SJCRH30 (cell line): ENCODE measurements at regions not wholly inside any gene's neighbourhood (a gene's known extent, or its start where the extent isn't known, plus 50 kb on each side); places are given as distances from the start of the nearest gene placed in this dataset.
"Not testable (repeated sequence)": the region's sequence is repeated elsewhere in the genome, so short reads cannot be mapped to it uniquely, and the experiment has no call there.

Experiments used
- DNase-seq, 2 experiments: peaks; one replicate each; pipeline ENCODE4 v3.0.0-alpha.2; 2015 to 2020
- H3K27ac ChIP-seq: fragments of 250-450 bp; sonication (Bioruptor Pico); 2 replicates; pipeline ENCODE4 v1.5.1; 2020; ENCODE audit warnings: mild to moderate bottlenecking, moderate library complexity
- H3K27me3 ChIP-seq: fragments of 250-450 bp; sonication (Bioruptor Pico); 2 replicates; pipeline ENCODE4 v1.5.1; 2020; ENCODE audit warnings: mild to moderate bottlenecking, moderate library complexity
- H3K36me3 ChIP-seq: fragments of 250-450 bp; sonication (Bioruptor Pico); 2 replicates; pipeline ENCODE4 v1.5.1; 2020; ENCODE audit warnings: mild to moderate bottlenecking, moderate library complexity
- H3K4me1 ChIP-seq: fragments of 250-450 bp; sonication (Bioruptor Pico); 2 replicates; pipeline ENCODE4 v1.5.1; 2020; ENCODE audit warnings: mild to moderate bottlenecking, moderate library complexity
- H3K4me3 ChIP-seq: fragments of 250-450 bp; sonication (Bioruptor Pico); 2 replicates; pipeline ENCODE4 v1.5.1; 2020; ENCODE audit warnings: mild to moderate bottlenecking, moderate library complexity
- H3K9me3 ChIP-seq: fragments of 250-450 bp; sonication (Bioruptor Pico); replicated peaks from 2 replicates; pipeline ENCODE4 v1.5.1; 2020; ENCODE audit warnings: mild to moderate bottlenecking, moderate library complexity

DNA sequence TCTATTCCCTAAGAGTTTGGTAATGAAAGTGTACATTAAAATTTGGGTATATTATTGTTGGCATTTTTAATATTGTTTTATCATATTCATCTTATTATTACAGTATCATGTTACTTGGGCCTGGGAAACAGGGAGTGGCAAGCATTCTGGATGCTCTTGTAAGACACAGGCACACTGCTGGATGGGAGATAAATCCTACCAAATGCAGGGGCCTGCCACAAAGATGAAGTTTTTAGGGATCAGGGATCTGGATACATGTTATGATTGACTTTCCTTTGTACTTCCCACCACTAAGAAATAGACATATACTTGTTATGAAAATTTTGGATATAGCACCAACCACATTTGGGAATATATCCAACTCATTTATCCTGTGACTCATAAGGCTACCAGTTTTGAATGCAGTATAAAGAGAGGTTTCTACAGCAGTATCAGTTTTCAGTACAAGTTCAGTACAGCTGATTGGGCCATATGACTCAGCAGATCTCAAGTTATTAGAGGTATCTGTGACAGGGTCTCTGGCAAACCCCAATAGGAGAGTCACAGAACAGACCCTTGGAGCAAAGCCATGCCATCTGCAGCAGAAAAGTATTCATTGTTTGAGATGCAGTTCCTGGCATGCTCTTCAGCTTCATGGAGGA lies 360.1 kb downstream of the DMAC1 start:
- Histone ChIP-seq H3K4me3 (no peak overlapping the region), H3K9me3 (no peaks in the 10 kb centered on the region), H3K36me3 (no peaks in the 10 kb centered on the region), H3K4me1 (no peaks in the 10 kb centered on the region), H3K27me3 (no peaks in the 10 kb centered on the region), H3K27ac (no peak overlapping the region)
- DNase-seq, result no peak

DNA sequence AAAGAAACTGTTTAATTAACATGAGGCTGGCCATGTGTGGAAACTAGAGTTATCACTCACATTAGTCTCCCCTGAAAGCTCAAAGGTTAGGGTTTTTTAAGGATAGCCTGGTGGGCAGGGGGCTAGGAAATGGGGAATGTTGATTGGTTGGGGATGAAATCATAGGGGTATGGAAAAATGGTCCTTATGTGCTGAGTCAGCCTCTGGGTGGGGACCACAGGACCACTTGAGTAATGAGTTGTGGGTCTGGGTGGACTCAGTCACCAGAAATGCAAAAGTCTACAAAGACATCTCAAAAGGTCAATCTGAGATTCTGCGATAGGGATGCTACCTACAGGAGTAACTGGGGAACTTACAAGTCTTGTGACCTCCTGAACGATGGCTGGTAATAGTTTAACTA lies 362.8 kb downstream of the DMAC1 start:
- no peak overlapping the region for H3K27ac ChIP-seq
- no peaks in the 10 kb centered on the region for H3K27me3 ChIP-seq
- no peaks in the 10 kb centered on the region for H3K9me3 ChIP-seq
- no peaks in the 10 kb centered on the region for H3K36me3 ChIP-seq
- no peak for DNase-seq
- H3K4me3 ChIP-seq, result no peak overlapping the region
- H3K4me1 ChIP-seq, result no peaks in the 10 kb centered on the region

DNA sequence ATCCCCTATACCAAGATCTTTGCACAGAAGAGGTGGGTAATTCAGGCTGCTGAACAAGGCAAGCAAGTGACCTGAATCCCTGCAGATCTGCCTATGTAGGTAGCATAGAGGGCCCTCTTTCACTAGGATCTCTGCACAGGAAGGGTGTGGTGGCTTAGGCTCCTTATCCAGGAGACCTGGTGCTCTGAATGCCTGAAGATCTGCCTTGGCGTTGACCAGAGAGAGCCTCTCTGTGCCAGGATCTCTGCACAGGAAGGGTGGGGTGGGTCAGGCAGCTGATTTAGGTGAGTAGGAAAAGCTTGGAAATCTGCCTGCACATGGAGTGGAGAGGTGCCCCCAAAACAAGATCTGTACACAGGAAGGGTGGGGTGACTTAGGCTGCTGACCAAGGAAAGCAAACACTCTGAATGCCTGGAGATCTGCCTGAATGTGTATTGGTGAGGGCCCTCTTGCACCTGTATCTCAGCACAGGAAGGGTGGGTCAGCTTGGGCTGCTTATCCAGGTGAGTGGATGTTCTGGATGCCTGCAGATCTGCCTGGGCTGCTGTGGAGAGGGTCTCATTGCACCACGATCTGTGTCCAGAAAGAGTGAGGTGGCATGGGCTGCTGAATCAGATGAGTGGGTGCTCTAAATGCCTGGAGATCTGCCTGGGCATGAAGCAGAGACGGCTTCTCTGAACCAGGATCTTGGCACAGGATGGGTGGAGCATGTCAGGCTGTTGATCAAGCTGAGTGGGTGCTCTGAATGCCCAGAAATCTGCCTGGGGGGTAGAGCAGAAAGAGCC lies 365.9 kb downstream of the DMAC1 start:
- Histone ChIP-seq H3K27me3 (no peaks in the 10 kb centered on the region), H3K4me1 (no peaks in the 10 kb centered on the region), H3K36me3 (no peaks in the 10 kb centered on the region), H3K4me3 (no peak overlapping the region), H3K9me3 (no peaks in the 10 kb centered on the region), H3K27ac (no peak overlapping the region)
- DNase-seq, result no peak

DNA sequence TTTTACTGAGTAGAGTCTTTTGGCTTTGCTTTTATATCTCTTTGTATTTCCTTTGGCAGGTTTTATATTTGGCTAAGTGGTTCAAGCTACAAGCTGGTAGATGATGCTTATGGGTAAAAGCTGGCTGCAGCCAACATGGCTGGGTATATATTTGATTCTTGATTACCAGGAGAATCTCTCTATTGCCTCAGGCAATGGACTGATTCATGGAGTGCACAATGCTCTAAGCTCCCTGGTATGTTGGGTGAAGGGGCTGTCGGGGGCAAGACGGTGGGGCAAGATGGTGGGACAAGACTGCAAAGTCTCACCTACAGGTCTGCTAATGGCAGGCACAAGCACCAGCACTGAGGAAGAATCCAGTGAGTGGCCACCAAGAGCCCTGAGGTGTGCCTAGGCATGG lies 366.6 kb downstream of the DMAC1 start:
- no peak overlapping the region for H3K4me3 ChIP-seq
- no peaks in the 10 kb centered on the region for H3K36me3 ChIP-seq
- no peaks in the 10 kb centered on the region for H3K4me1 ChIP-seq
- H3K27ac ChIP-seq, result no peak overlapping the region
- DNase-seq, result no peak
- H3K9me3 ChIP-seq, result no peaks in the 10 kb centered on the region
- H3K27me3 ChIP-seq, result no peaks in the 10 kb centered on the region

DNA sequence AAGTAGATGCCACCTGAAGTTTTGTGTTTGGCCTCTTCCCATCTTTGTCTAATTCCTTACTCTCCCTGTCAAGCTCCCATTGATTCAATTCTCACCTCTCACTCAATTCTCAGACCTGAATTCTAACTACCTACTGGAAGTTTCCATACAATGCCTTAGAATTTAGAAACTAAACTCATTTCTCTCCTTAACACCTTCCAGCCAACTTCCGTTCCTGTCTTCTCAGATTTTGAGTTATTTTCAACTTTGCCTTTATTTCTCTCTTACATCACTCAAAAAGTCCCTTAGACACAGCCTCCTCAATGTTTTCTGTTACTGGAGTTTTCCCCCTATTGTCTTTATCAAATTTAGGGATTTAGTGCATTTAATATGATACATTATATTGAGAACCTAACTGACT lies 382.2 kb downstream of the DMAC1 start:
- H3K27ac ChIP-seq, result not testable (repeated sequence)

DNA sequence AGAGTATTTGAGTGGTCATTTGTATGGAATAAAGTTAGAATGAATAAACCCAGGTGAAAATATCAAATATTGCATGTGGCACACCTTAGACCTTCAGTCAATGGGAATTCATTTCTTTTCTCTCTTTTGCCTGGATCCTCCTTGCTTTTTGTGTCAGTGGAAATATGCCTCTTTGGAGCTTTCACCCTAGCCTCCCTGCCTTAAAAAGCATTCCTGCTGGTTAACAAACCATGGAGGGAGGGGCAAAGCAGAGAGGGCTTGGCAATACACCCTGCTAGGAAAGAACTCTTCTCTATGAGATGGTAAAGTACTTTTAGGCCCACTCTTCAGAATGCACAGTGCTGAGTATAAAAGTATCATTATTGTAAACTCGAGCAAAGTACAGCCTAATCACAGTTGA lies 383.7 kb downstream of the DMAC1 start:
- no peak for DNase-seq
- Histone ChIP-seq H3K4me3 (no peak overlapping the region), H3K9me3 (no peaks in the 10 kb centered on the region), H3K4me1 (no peaks in the 10 kb centered on the region), H3K36me3 (no peaks in the 10 kb centered on the region), H3K27me3 (no peaks in the 10 kb centered on the region), H3K27ac (no peak overlapping the region)

More for the DNA sequence above, 382.2 kb downstream of the DMAC1 start:
- H3K36me3 ChIP-seq, H3K4me3 ChIP-seq, H3K9me3 ChIP-seq, DNase-seq, H3K4me1 ChIP-seq, H3K27me3 ChIP-seq: not testable (repeated sequence)

DNA sequence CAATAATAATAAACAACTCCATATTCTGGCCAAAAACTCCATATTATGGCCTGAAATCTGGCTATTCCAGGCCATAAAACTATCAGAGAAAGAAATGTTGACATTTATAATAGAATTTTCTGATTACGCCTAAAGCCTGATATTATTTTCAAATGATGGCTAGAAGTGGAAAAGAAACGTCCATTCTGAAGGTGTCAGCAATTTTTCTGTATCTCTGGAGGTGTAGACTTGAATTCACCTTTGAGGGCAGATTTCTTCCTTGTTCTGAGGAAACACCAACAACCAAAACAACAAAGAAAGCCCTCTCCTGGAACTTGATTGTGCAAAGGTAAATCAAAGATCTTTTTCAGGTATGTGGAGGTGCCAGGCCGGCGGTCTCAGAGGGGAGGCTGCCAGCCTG lies 390.7 kb downstream of the DMAC1 start:
- H3K4me3 ChIP-seq, result no peak overlapping the region
- no peaks in the 10 kb centered on the region for H3K36me3 ChIP-seq
- DNase-seq, result no peak
- no peak overlapping the region for H3K27ac ChIP-seq
- no peaks in the 10 kb centered on the region for H3K9me3 ChIP-seq
- no peaks in the 10 kb centered on the region for H3K27me3 ChIP-seq
- H3K4me1 ChIP-seq, result no peaks in the 10 kb centered on the region

DNA sequence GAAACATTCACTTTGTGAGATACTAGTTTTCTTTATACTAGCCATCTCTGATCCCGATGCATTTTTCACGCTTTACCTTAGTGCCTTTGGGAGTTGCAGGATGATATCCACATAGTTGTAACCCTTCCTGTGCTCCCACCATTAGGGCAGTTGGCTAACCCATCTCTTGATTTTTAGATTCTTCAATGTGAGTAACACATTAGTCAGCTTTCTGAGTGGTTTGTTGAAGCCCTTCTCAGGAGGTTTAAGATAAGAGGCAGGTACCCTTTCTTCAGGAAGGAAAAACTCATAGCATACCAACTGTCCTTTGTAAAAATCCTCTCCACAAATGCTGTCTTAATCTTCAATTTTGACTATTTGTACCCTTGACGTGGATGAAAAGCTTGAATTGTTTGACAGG lies 392.3 kb downstream of the DMAC1 start:
- Histone ChIP-seq H3K36me3 (no peaks in the 10 kb centered on the region), H3K9me3 (no peaks in the 10 kb centered on the region), H3K27ac (no peak overlapping the region), H3K4me3 (no peak overlapping the region), H3K27me3 (no peaks in the 10 kb centered on the region), H3K4me1 (peaks cover 9% of the 10 kb centered on the region)
- no peak for DNase-seq

DNA sequence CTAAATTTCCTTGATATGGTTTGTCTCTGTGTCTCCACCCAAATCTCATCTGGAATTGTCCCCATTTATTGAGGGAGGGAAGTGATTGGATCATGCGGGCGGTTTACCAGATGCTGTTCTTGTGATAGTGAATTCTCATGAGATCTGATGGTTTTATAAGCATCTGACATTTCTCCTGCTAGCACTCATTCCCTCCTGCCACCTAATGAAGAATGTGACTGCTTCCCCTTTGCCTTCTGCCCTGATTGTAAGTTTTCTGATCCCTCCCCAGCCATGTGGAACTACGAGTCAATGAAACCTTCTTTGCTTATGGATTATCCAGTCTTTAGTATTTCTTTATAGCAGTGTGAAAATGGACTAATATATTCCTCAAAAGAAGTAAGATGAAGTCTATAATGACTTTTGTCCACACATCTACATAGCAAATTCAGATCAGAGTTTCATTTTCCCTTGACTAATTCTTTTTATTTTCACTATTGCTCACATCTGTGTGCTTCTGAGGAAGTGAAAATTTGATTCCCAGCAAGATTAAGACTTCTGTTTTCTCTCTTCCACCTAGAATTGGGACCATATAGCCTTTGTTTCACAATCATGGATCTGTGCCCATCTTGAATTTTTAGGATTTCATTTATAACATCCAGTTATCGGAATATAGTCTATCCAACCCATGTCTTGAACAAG lies 393.5 kb downstream of the DMAC1 start:
- Histone ChIP-seq H3K4me1 (peaks cover 10% of the 10 kb centered on the region), H3K27ac (no peak overlapping the region), H3K9me3 (no peaks in the 10 kb centered on the region), H3K27me3 (no peaks in the 10 kb centered on the region), H3K4me3 (no peak overlapping the region), H3K36me3 (no peaks in the 10 kb centered on the region)
- no peak for DNase-seq

DNA sequence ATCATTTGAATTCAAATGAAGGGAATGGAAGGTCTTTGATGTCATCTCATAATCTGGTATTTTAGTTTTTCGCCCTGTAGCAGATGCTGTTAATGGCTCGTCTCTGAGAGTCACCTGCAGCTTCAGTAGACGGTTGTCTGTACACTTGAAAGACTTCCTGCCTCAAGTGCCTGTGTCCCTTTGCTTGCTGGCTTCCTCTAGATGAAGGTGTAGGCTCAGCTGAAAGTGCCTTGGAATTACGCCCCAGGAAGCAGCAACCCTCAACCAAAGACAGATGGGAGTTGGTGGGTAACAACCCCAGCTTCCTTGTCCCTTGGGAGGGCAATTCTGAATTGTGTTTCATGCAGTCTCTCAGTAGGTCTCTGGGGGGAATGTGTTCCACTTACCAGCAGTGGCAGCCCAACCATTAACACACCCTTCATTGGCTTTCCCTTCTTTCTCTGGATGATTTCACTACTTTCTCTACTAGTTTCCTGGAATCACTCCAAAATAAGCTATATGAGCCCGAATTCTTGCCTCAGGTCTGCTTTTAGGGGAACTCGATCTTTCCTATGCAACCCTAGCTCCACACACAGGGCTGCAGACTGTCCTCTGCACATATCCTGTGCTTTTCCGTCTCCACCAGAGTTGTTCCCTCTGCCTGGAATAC lies 395.6 kb downstream of the DMAC1 start:
- Histone ChIP-seq H3K4me3 (no peak overlapping the region), H3K36me3 (no peaks in the 10 kb centered on the region), H3K27me3 (no peaks in the 10 kb centered on the region), H3K4me1 (peaks cover 10% of the 10 kb centered on the region), H3K9me3 (no peaks in the 10 kb centered on the region), H3K27ac (no peak overlapping the region)
- DNase-seq, result peak in 1 of 2 experiments; percentile 28

DNA sequence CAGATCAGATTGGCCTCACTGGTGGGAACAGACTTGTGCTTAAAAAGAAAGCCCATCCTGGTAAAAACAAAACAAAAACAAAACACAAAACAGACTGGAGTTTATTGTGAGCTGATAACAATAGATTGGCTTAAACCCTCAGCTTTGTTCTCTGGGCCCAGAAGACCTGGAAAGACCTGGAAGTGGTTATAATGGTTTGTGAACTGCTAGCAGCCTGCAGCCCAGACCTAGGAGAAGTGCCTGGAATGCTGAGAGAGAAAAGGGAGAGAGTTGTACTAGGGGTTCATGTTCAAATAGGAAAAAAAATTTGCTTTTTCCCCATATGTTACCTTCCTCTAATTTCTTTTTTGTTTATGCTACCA lies 396.6 kb downstream of the DMAC1 start:
- H3K27ac ChIP-seq, result no peak overlapping the region
- peaks cover 10% of the 10 kb centered on the region for H3K4me1 ChIP-seq
- H3K4me3 ChIP-seq, result no peak overlapping the region
- no peaks in the 10 kb centered on the region for H3K27me3 ChIP-seq
- H3K9me3 ChIP-seq, result no peaks in the 10 kb centered on the region
- H3K36me3 ChIP-seq, result no peaks in the 10 kb centered on the region
- DNase-seq, result no peak

DNA sequence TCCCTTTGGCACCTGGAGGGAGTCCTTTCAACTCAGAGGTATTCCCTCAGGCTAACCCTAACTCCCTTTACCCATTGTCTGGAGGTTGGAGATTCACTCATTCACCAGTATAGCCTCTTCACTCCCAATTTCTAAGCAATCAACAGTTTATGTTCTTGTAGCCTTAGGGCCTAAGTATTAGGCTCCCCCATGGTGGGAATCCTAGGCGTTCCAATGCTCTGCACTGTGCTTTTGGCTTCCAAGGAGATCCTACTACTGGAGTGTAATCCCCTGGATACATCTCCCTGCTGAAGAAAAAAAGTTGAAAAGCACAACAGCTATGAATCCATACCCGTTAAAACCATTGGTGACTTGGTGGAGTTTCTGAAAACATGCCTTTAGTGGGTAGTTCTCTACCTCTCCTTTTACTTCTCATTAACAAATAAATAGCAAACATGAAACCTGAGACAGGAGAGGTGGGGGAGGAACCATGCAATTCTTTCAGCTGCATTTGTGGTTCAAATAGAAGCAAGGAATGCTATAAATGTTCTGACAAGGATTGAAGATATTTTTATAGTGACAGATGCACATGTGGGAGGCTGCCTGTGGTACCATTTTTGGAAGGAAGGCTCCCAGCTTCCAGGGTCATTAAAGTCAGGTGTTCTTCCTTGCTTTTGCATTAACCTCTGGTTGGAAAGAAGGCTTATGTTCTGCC lies 397.1 kb downstream of the DMAC1 start:
- Histone ChIP-seq H3K27ac (no peak overlapping the region), H3K27me3 (no peaks in the 10 kb centered on the region), H3K9me3 (no peaks in the 10 kb centered on the region), H3K4me1 (peaks cover 10% of the 10 kb centered on the region), H3K4me3 (no peak overlapping the region), H3K36me3 (no peaks in the 10 kb centered on the region)
- DNase-seq, result peak in 1 of 2 experiments; percentile 3

DNA sequence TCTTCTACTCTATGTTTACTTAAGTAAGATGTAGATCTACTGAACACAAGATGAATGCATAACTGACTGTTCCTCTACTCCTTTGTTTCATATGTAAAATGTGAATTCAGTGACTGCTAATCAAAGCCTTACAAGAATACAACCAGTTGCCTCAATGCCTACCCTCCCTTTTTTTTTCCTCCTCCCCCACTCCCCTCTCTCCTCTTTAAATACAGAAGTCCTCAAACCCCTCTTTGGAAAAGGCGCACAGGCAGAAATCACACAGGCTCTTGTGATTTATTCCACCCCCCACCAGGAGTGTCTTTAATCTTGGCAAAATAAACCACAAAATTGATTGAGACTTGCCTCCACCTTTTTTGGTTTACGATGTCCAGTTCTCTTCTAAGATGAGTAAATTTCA lies 398.5 kb downstream of the DMAC1 start:
- Histone ChIP-seq H3K27me3 (no peaks in the 10 kb centered on the region), H3K27ac (no peak overlapping the region), H3K36me3 (no peaks in the 10 kb centered on the region), H3K4me1 (peaks cover 10% of the 10 kb centered on the region), H3K4me3 (no peak overlapping the region), H3K9me3 (no peaks in the 10 kb centered on the region)
- DNase-seq, result no peak

DNA sequence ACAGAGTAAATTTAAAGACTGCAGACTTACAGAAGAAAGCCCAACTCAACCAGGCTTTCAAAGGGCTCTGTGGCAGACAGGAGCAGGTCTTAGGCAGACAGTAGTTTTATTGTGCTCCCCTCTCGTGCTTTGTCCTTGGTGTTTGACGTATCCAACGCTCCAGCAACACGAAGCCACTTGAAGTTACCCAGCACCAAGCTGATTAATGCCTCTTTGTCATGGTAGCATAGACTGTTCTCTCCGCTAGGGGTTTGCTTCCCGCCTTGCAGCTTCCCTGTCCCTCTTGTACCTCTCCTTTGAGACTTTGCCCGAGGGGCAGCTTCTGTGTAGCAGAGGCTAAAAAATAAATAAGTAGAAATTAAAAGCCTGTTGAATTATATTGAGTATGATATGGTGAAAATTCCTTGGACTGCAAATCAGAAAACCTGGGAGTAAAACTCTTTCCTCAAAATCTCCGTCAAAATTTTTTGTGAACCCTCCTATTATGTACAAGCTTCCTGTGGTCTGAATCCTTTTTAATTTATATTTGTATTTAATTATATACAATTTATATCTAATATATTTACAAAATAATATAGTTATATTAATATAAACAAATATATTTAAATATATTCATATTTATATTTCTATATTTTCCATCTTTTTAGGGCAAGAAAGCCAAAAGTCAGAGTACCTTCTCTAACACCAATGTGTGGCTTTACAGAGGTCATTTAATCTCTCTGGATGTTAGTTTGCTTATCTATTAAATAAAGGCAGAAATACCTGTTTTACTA lies 405.4 kb downstream of the DMAC1 start:
- peak in 1 of 2 experiments; percentile 27 for DNase-seq
- no peaks in the 10 kb centered on the region for H3K4me1 ChIP-seq

More for the DNA sequence above, 405.4 kb downstream of the DMAC1 start:
- no peaks in the 10 kb centered on the region for H3K27me3 ChIP-seq
- no peak overlapping the region for H3K27ac ChIP-seq
- no peaks in the 10 kb centered on the region for H3K9me3 ChIP-seq
- no peaks in the 10 kb centered on the region for H3K36me3 ChIP-seq
- H3K4me3 ChIP-seq, result no peak overlapping the region
